GM23338 (cell line): ENCODE measurements at regions not wholly inside any gene's neighbourhood (a gene's known extent, or its start where the extent isn't known, plus 50 kb on each side); places are given as distances from the start of the nearest gene placed in this dataset.
A peak's percentile ranks its signal among the peaks of the same experiment; 100 is the strongest.

Experiments
- ATAC-seq: fragments of 200-7000 bp; cut with Tn5 transposase; 3 replicates; pipeline ENCODE4 v1.9.1; 2020
- DNase-seq: peaks from one replicate; pipeline ENCODE4 v3.0.0-alpha.2; 2015; ENCODE audit warnings: low spot score
- H2AFZ ChIP-seq: fragments of 200-600 bp; sonication (generic); 2 replicates; pipeline ENCODE4 v1.8.0; 2016; ENCODE audit warnings: antibody characterized with exemption, mild to moderate bottlenecking, moderate library complexity
- H3F3A ChIP-seq: fragments of 200-600 bp; sonication (generic); replicated peaks from 2 replicates; pipeline ENCODE4 v1.8.0; 2017; ENCODE audit warnings: antibody characterized with exemption, mixed run types, low read depth
- H3K27ac ChIP-seq: fragments of 200-600 bp; sonication (generic); 2 replicates; pipeline ENCODE4 v1.6.1; 2016; ENCODE audit warnings: low read depth
- H3K27me3 ChIP-seq: fragments of 200-600 bp; sonication (generic); 2 replicates; pipeline ENCODE4 v1.8.0; 2016; ENCODE audit warnings: mild to moderate bottlenecking, mixed run types, moderate library complexity; ENCODE audit not compliant: insufficient read depth
- H3K36me3 ChIP-seq: fragments of 200-600 bp; sonication (generic); 2 replicates; pipeline ENCODE4 v1.8.0; 2016; ENCODE audit warnings: mild to moderate bottlenecking; ENCODE audit not compliant: insufficient read depth
- H3K4me1 ChIP-seq: fragments of 200-600 bp; sonication (generic); 2 replicates; pipeline ENCODE4 v1.8.0; 2016; ENCODE audit warnings: mild to moderate bottlenecking, moderate library complexity; ENCODE audit not compliant: insufficient read depth
- H3K4me2 ChIP-seq: fragments of 200-600 bp; sonication (generic); 2 replicates; pipeline ENCODE4 v1.7.1; 2017; ENCODE audit warnings: mixed run types
- H3K4me3 ChIP-seq: fragments of 200-600 bp; sonication (generic); 2 replicates; pipeline ENCODE4 v1.6.1; 2016; ENCODE audit warnings: mixed run types
- H3K79me2 ChIP-seq: fragments of 200-600 bp; sonication (generic); replicated peaks from 2 replicates; pipeline ENCODE4 v1.8.0; 2017; ENCODE audit warnings: mild to moderate bottlenecking; ENCODE audit not compliant: insufficient read depth
- H3K9me2 ChIP-seq: fragments of 200-600 bp; sonication (generic); 2 replicates; pipeline ENCODE4 v1.8.0; 2017; ENCODE audit not compliant: insufficient read depth
- H4K20me1 ChIP-seq: fragments of 200-600 bp; sonication (generic); replicated peaks from 2 replicates; pipeline ENCODE4 v1.8.0; 2017; ENCODE audit warnings: mild to moderate bottlenecking; ENCODE audit not compliant: insufficient read depth
- H3K27ac Mint-ChIP-seq: 2 replicates; pipeline ENCODE4 v1.8.0; 2020; ENCODE audit warnings: inconsistent platforms, mild to moderate bottlenecking, moderate library complexity, mixed read lengths
- H3K27me3 Mint-ChIP-seq: 3 replicates; pipeline ENCODE4 v1.8.0; 2022; ENCODE audit warnings: low read depth, mild to moderate bottlenecking, moderate library complexity, mixed read lengths, inconsistent platforms; ENCODE audit not compliant: insufficient read depth, poor library complexity
- H3K36me3 Mint-ChIP-seq: 3 replicates; pipeline ENCODE4 v1.8.0; 2021; ENCODE audit warnings: low read depth, mild to moderate bottlenecking, inconsistent platforms, moderate library complexity, mixed read lengths
- H3K4me1 Mint-ChIP-seq: 3 replicates; pipeline ENCODE4 v1.8.0; 2020; ENCODE audit warnings: mild to moderate bottlenecking, inconsistent platforms, mixed read lengths
- H3K4me3 Mint-ChIP-seq: 3 replicates; pipeline ENCODE4 v1.8.0; 2021; ENCODE audit warnings: moderate library complexity, mild to moderate bottlenecking, inconsistent platforms, mixed read lengths
- H3K9me3 Mint-ChIP-seq: 3 replicates; pipeline ENCODE4 v1.8.0; 2020; ENCODE audit warnings: moderate library complexity, mild to moderate bottlenecking, inconsistent platforms, mixed read lengths
- CREB1 ChIP-seq: fragments of 250-450 bp; sonication (Bioruptor Pico); IDR thresholded peaks from 2 replicates; pipeline ENCODE4 v1.5.0; 2020; ENCODE audit warnings: low read depth, mild to moderate bottlenecking, moderate library complexity
- CTCF ChIP-seq, 2 experiments: fragments of 200-600 bp in 1 of 2; sonication (generic) in 1 of 2; conservative IDR thresholded peaks; 2 replicates each; pipeline versions ENCODE4 v1.5.1 to v1.6.1; 2016 to 2017; ENCODE audit warnings: antibody characterized with exemption in 2 of 2, low read depth in 2 of 2, mild to moderate bottlenecking in 2 of 2, moderate library complexity in 1 of 2
- ETS1 ChIP-seq: IDR thresholded peaks from 2 replicates; pipeline ENCODE4 v1.6.1; 2016; ENCODE audit warnings: antibody characterized with exemption
- EZH2 ChIP-seq: fragments of 200-600 bp; sonication (generic); IDR thresholded peaks from one replicate; pipeline ENCODE4 v1.8.0; 2017; ENCODE audit warnings: antibody characterized with exemption, mild to moderate bottlenecking, low read depth; ENCODE audit not compliant: unreplicated experiment
- EZH2phosphoT487 ChIP-seq: fragments of 200-600 bp; sonication (generic); IDR thresholded peaks from one replicate; pipeline ENCODE4 v1.8.1; 2018; ENCODE audit warnings: antibody characterized with exemption; ENCODE audit not compliant: unreplicated experiment
- NANOG ChIP-seq: IDR thresholded peaks from 2 replicates; pipeline ENCODE4 v1.6.1; 2016; ENCODE audit warnings: antibody characterized with exemption, borderline replicate concordance
- REST ChIP-seq: IDR thresholded peaks from one replicate; pipeline ENCODE4 v1.6.1; 2018; ENCODE audit warnings: antibody characterized with exemption; ENCODE audit not compliant: unreplicated experiment
- STAT1 ChIP-seq: IDR thresholded peaks from one replicate; pipeline ENCODE4 v1.6.1; 2016; ENCODE audit warnings: antibody characterized with exemption; ENCODE audit not compliant: unreplicated experiment
- ZNF114 ChIP-seq: fragments of 250-450 bp; sonication (Bioruptor Pico); IDR thresholded peaks from 2 replicates; pipeline ENCODE4 v1.5.0; 2020; ENCODE audit warnings: mild to moderate bottlenecking, moderate library complexity

DNA sequence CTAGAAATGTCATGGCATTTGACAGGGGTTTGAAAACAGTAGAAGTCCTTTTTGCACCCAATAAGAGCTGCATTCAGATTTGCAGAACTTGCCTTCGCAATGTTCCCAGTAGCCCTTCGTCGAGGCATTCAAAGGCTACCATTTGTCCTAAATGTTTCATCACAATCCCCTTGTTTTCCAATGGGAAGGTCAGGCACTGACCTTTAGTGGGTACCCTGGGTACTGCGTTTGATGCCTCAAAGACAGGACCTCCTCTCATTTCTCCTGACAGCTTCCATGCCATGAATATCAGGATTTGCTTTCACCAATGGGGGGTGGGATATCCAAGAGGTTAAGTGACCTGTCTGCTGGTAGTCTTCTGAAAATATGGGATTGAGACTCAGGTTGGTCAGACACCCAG is 1063.1 kb downstream of the BCL11B start:
- no peak overlapping the region for H3K4me2 ChIP-seq
- Mint-ChIP-seq H3K4me3 (no peak overlapping the region), H3K9me3 (no peaks in the 10 kb centered on the region), H3K27me3 (peaks cover 5% of the 10 kb centered on the region), H3K4me1 (peaks cover 30% of the 10 kb centered on the region), H3K27ac (no peak overlapping the region), H3K36me3 (no peaks in the 10 kb centered on the region; the same call in 2 of the 3 replicates)
- no peaks in the 10 kb centered on the region for H4K20me1 ChIP-seq
- no peaks in the 10 kb centered on the region for H3K79me2 ChIP-seq
- no peaks in the 10 kb centered on the region for H3K36me3 ChIP-seq
- peaks cover 10% of the 10 kb centered on the region; the same call in 1 of the 2 replicates for H3K9me2 ChIP-seq
- TF ChIP-seq EZH2phosphoT487 = no peak
- TF ChIP-seq CTCF (conservative IDR thresholded peaks at IDR 0.05; ENCODE audit: low read depth in 2 of 2) = peak; percentile 13 to 30; a peak in 2 of 4 replicates
- no peak for TF ChIP-seq ZNF114 (CRISPR knock-in tag)
- TF ChIP-seq CREB1 (CRISPR knock-in tag) = no peak
- no peak for TF ChIP-seq REST
- TF ChIP-seq NANOG = no peak
- no peak for TF ChIP-seq STAT1
- no peak for TF ChIP-seq ETS1
- no peak overlapping the region for H3K4me3 ChIP-seq
- H3K4me1 ChIP-seq = no peaks in the 10 kb centered on the region; the same call in 1 of the 2 replicates
- peak; percentile 19 for DNase-seq
- no peak overlapping the region for H3K27ac ChIP-seq
- H3F3A ChIP-seq = no peaks in the 10 kb centered on the region
- ATAC-seq = no peak
- no peaks in the 10 kb centered on the region for H3K27me3 ChIP-seq
- H2AFZ ChIP-seq = no peak overlapping the region

DNA sequence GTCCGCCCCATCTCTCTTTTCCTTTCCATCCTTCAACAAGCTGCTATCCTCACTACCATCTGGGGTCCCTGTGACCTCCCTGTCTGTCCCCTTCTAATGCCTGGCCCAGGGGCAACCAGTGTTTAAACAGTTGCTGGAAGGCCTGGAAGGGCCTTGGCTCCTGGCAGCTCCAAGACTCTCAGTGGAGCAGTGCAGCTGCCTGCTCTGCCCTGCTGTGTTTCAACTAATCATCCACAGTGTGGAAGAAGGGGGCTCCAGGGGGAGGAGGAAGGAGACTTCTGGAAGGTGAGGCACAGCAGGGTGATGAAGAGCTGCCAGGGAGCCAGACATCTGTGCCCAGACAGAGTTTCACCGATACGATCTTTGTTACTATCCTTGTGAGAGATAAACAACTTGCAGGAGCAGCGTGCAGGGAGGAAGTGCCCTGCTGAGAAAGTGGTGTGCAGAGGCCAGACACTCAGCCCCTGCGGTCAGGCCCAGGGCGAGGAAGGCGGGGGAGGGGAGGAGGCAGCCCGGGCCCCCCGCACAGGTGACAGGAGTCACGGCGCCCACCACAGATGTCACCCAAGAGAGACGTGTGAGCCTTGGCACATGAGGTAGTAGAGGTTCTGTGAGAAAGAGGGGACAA is 1061.8 kb downstream of the BCL11B start:
- no peaks in the 10 kb centered on the region for H3F3A ChIP-seq
- no peak overlapping the region for H3K27ac ChIP-seq
- no peaks in the 10 kb centered on the region for H3K36me3 ChIP-seq
- no peak overlapping the region for H3K4me3 ChIP-seq
- no peaks in the 10 kb centered on the region for H3K79me2 ChIP-seq
- H3K4me3 Mint-ChIP-seq = no peak overlapping the region
- H3K27me3 ChIP-seq = no peaks in the 10 kb centered on the region
- H4K20me1 ChIP-seq = no peaks in the 10 kb centered on the region
- no peak overlapping the region for H3K4me2 ChIP-seq
- H3K4me1 Mint-ChIP-seq = peaks cover 26% of the 10 kb centered on the region
- peak overlapping the region; percentile 80; the same call in 1 of the 2 replicates for H2AFZ ChIP-seq
- H3K4me1 ChIP-seq = no peaks in the 10 kb centered on the region
- TF ChIP-seq CREB1 (CRISPR knock-in tag) (no peak), EZH2 (no peak), EZH2phosphoT487 (no peak), STAT1 (no peak), CTCF (conservative IDR thresholded peaks at IDR 0.05; ENCODE audit: low read depth in 2 of 2) (no peak)
- H3K9me3 Mint-ChIP-seq = no peaks in the 10 kb centered on the region
- ATAC-seq = no peak
- H3K36me3 Mint-ChIP-seq = no peaks in the 10 kb centered on the region
- peaks cover 10% of the 10 kb centered on the region; the same call in 1 of the 2 replicates for H3K9me2 ChIP-seq
- H3K27me3 Mint-ChIP-seq = peaks cover 5% of the 10 kb centered on the region
- H3K27ac Mint-ChIP-seq = peak overlapping the region; percentile 65
- DNase-seq = no peak
